ENCODE measurements at regions not wholly inside any gene's neighbourhood (a gene's known extent, or its start where the extent isn't known, plus 50 kb on each side); places are given as distances from the start of the nearest gene placed in this dataset.

- FAIRE-seq: no peak
These were observed 199.6 kb upstream of the MAF start for GRCh38 chr16:79800016-79800608.

GRCh38 chr16:79798416-79799053 lies 198.0 kb upstream of the MAF start:
- FAIRE-seq: no peak

GRCh38 chr16:79797486-79797885 lies 196.9 kb upstream of the MAF start:
- FAIRE-seq: no peak

- FAIRE-seq: no peak
These were observed 195.0 kb upstream of the MAF start for GRCh38 chr16:79795556-79795955.

- no peak for FAIRE-seq
These were observed 194.4 kb upstream of the MAF start for GRCh38 chr16:79794941-79795340.

- no peak for FAIRE-seq
These were observed 192.3 kb upstream of the MAF start for GRCh38 chr16:79792664-79793351.

GRCh38 chr16:79792076-79792475 lies 191.5 kb upstream of the MAF start:
- no peak for FAIRE-seq

GRCh38 chr16:79790854-79791253 lies 190.3 kb upstream of the MAF start:
- FAIRE-seq: no peak

- FAIRE-seq: no peak
These were observed 188.4 kb upstream of the MAF start for GRCh38 chr16:79788949-79789348.

- FAIRE-seq: no peak
These were observed 185.9 kb upstream of the MAF start for GRCh38 chr16:79786389-79786788.

- no peak for FAIRE-seq
These were observed 183.5 kb upstream of the MAF start for GRCh38 chr16:79784007-79784406.

GRCh38 chr16:79777679-79778078 lies 177.1 kb upstream of the MAF start:
- FAIRE-seq: no peak

- no peak for FAIRE-seq
These were observed 175.8 kb upstream of the MAF start for GRCh38 chr16:79776243-79776847.

- FAIRE-seq: no peak
These were observed 172.2 kb upstream of the MAF start for GRCh38 chr16:79772784-79773183.

- FAIRE-seq: no peak
These were observed 171.5 kb upstream of the MAF start for GRCh38 chr16:79772048-79772447.

GRCh38 chr16:79770244-79771064 lies 169.9 kb upstream of the MAF start:
- FAIRE-seq: no peak

- FAIRE-seq: no peak
These were observed 169.3 kb upstream of the MAF start for GRCh38 chr16:79769928-79770243.

GRCh38 chr16:79769270-79769927 lies 168.9 kb upstream of the MAF start:
- no peak for FAIRE-seq

- no peak for FAIRE-seq
These were observed 167.9 kb upstream of the MAF start for GRCh38 chr16:79768276-79768970.

GRCh38 chr16:79767421-79768275 lies 167.1 kb upstream of the MAF start:
- no peak for FAIRE-seq

GRCh38 chr16:79765901-79766394 lies 165.4 kb upstream of the MAF start:
- no peak for FAIRE-seq
